ENCODE measurements at regions not wholly inside any gene's neighbourhood (a gene's known extent, or its start where the extent isn't known, plus 50 kb on each side); places are given as distances from the start of the nearest gene placed in this dataset.

DNA sequence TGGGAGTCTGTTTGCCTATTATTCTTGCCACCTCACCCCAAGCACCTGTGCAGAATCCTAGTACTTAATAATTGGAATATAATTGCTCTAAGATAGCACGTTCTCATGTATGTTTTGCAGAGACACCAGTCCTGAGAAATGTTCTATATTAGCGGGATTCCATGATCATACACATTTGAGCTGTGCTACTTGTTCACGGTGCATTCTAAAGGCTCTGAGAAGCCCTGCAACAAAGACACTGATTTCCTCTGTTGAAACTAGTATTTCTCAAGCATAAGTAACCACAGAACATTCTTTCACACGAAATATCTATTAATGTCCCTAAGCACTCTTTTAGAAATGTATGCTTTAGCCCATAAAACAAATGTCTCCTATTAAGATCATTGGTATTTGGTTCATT is 109.4 kb downstream of the BARHL2 start:
- Histone ChIP-seq H3K4me2 (ENCODE audit: low read length) (no peak overlapping the region), H3K36me3 (replicated peaks; ENCODE audit: low read depth, low read length) (no peaks in the 10 kb centered on the region), H3K4me3 (ENCODE audit: low read length) (no peak overlapping the region), H4K20me1 (ENCODE audit: insufficient read depth, low read length) (no peaks in the 10 kb centered on the region), H2AFZ (ENCODE audit: low read depth, low read length) (no peak overlapping the region), H3K9ac (ENCODE audit: low read length) (no peak overlapping the region), H3K9me3 (ENCODE audit: insufficient read depth, low read length) (no peaks in the 10 kb centered on the region), H3K79me2 (ENCODE audit: low read length) (no peaks in the 10 kb centered on the region), H3K27ac (ENCODE audit: low read length) (no peak overlapping the region), H3K4me1 (ENCODE audit: low read length) (no peaks in the 10 kb centered on the region), H3K27me3 (ENCODE audit: low read depth, low read length) (no peaks in the 10 kb centered on the region)
- TF ChIP-seq EZH2phosphoT487 (IDR thresholded peaks at IDR 0.05; ENCODE audit: low read depth) = no peak
- TF ChIP-seq, protein P1, sequence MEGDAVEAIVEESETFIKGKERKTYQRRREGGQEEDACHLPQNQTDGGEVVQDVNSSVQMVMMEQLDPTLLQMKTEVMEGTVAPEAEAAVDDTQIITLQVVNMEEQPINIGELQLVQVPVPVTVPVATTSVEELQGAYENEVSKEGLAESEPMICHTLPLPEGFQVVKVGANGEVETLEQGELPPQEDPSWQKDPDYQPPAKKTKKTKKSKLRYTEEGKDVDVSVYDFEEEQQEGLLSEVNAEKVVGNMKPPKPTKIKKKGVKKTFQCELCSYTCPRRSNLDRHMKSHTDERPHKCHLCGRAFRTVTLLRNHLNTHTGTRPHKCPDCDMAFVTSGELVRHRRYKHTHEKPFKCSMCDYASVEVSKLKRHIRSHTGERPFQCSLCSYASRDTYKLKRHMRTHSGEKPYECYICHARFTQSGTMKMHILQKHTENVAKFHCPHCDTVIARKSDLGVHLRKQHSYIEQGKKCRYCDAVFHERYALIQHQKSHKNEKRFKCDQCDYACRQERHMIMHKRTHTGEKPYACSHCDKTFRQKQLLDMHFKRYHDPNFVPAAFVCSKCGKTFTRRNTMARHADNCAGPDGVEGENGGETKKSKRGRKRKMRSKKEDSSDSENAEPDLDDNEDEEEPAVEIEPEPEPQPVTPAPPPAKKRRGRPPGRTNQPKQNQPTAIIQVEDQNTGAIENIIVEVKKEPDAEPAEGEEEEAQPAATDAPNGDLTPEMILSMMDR (IDR thresholded peaks at IDR 0.05; ENCODE audit: low read depth, low read length) = no peak

DNA sequence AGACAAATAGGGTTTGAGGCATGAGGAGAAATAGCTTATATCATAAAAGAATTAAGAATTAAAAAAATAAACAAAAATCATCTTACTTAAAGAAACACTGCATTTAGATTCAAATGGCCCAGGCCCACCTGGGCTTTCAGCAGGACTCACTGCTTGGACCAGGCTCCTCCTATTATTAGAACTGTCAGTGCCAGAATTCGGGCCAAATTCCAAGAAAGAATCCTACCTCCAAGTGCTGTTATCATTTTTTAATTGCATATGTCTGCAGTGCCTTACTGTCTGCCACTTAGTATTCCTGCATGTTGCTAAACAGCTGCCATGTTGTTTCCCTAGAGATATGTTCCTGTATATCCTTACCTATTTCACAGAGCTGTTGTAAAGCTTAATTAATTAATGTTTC is 112.0 kb downstream of the BARHL2 start:
- H3K79me2 ChIP-seq (ENCODE audit: low read length) = no peaks in the 10 kb centered on the region
- H3K9me3 ChIP-seq (ENCODE audit: insufficient read depth, low read length) = no peaks in the 10 kb centered on the region
- H4K20me1 ChIP-seq (ENCODE audit: insufficient read depth, low read length) = no peaks in the 10 kb centered on the region
- H3K4me2 ChIP-seq (ENCODE audit: low read length) = no peak overlapping the region
- no peak overlapping the region for H3K4me3 ChIP-seq (ENCODE audit: low read length)
- H2AFZ ChIP-seq (ENCODE audit: low read depth, low read length) = no peak overlapping the region
- no peaks in the 10 kb centered on the region for H3K27me3 ChIP-seq (ENCODE audit: low read depth, low read length)
- no peaks in the 10 kb centered on the region for H3K4me1 ChIP-seq (ENCODE audit: low read length)
- no peak for TF ChIP-seq EZH2phosphoT487 (IDR thresholded peaks at IDR 0.05; ENCODE audit: low read depth)
- TF ChIP-seq, protein P1 (IDR thresholded peaks at IDR 0.05; ENCODE audit: low read depth, low read length) = no peak
- no peak overlapping the region for H3K27ac ChIP-seq (ENCODE audit: low read length)
- H3K9ac ChIP-seq (ENCODE audit: low read length) = no peak overlapping the region
- no peaks in the 10 kb centered on the region for H3K36me3 ChIP-seq (replicated peaks; ENCODE audit: low read depth, low read length)

DNA sequence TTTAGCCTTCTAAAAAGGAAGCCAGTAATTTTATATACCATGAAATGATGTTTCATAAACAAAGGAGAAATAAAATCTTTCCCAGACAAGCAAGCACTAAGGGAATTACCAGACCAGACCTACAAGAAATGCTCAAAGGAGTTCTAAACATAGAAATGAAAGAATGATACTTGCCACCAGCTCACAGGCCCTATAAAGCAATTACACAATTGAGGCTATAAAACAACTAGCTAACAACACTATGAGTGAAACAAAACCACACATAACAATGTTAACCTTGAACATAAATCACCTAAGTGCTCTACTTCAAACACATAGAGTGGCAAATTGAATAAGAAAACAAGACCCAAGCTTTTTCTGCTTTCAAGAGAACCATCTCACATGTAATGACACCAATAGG is 123.8 kb downstream of the BARHL2 start:
- TF ChIP-seq EZH2phosphoT487 (IDR thresholded peaks at IDR 0.05; ENCODE audit: low read depth) = no peak
- TF ChIP-seq, protein P1 (IDR thresholded peaks at IDR 0.05; ENCODE audit: low read depth, low read length) = no peak
- no peaks in the 10 kb centered on the region for H4K20me1 ChIP-seq (ENCODE audit: insufficient read depth, low read length)
- no peak overlapping the region for H3K4me2 ChIP-seq (ENCODE audit: low read length)
- no peaks in the 10 kb centered on the region for H3K4me1 ChIP-seq (ENCODE audit: low read length)
- H2AFZ ChIP-seq (ENCODE audit: low read depth, low read length) = no peak overlapping the region
- no peaks in the 10 kb centered on the region for H3K36me3 ChIP-seq (replicated peaks; ENCODE audit: low read depth, low read length)
- H3K79me2 ChIP-seq (ENCODE audit: low read length) = no peaks in the 10 kb centered on the region
- no peak overlapping the region for H3K9ac ChIP-seq (ENCODE audit: low read length)
- H3K4me3 ChIP-seq (ENCODE audit: low read length) = no peak overlapping the region
- H3K9me3 ChIP-seq (ENCODE audit: insufficient read depth, low read length) = no peaks in the 10 kb centered on the region
- no peak overlapping the region for H3K27ac ChIP-seq (ENCODE audit: low read length)
- no peaks in the 10 kb centered on the region for H3K27me3 ChIP-seq (ENCODE audit: low read depth, low read length)

- H2AFZ ChIP-seq (ENCODE audit: low read depth, low read length) = no peak overlapping the region
- no peaks in the 10 kb centered on the region for H3K79me2 ChIP-seq (ENCODE audit: low read length)
These were observed 125.1 kb downstream of the BARHL2 start for GRCh38 chr1:90591970-90592356.

More at GRCh38 chr1:90591970-90592356, 125.1 kb downstream of the BARHL2 start:
- no peak for TF ChIP-seq EZH2phosphoT487 (IDR thresholded peaks at IDR 0.05; ENCODE audit: low read depth)
- TF ChIP-seq, protein P1 (IDR thresholded peaks at IDR 0.05; ENCODE audit: low read depth, low read length) = no peak
- no peak overlapping the region for H3K27ac ChIP-seq (ENCODE audit: low read length)
- no peak overlapping the region for H3K4me2 ChIP-seq (ENCODE audit: low read length)
- H3K9ac ChIP-seq (ENCODE audit: low read length) = no peak overlapping the region
- H4K20me1 ChIP-seq (ENCODE audit: insufficient read depth, low read length) = no peaks in the 10 kb centered on the region
- no peaks in the 10 kb centered on the region for H3K9me3 ChIP-seq (ENCODE audit: insufficient read depth, low read length)
- H3K27me3 ChIP-seq (ENCODE audit: low read depth, low read length) = no peaks in the 10 kb centered on the region
- no peaks in the 10 kb centered on the region for H3K36me3 ChIP-seq (replicated peaks; ENCODE audit: low read depth, low read length)
- H3K4me1 ChIP-seq (ENCODE audit: low read length) = no peaks in the 10 kb centered on the region
- no peak overlapping the region for H3K4me3 ChIP-seq (ENCODE audit: low read length)

Data from OCI-LY3 (cell line).